ENCODE measurements at regions not wholly inside any gene's neighbourhood (a gene's known extent, or its start where the extent isn't known, plus 50 kb on each side); places are given as distances from the start of the nearest gene placed in this dataset.

GRCh38 chr6:168388641-168389633 is 52.0 kb upstream of the SMOC2 start:
- BruUV-seq (replicated peaks) = no TSS peak
- Histone ChIP-seq H3K4me3 (ENCODE audit: low read depth, low read length, poor library complexity, severe bottlenecking) (no peak overlapping the region), H3K9me3 (ENCODE audit: low read length) (no peaks in the 10 kb centered on the region), H3K79me2 (ENCODE audit: insufficient read depth, low read depth, low read length) (no peaks in the 10 kb centered on the region), H3K4me2 (ENCODE audit: low read length) (no peak overlapping the region), H3K4me1 (ENCODE audit: insufficient read depth, low read length, poor library complexity, severe bottlenecking) (no peaks in the 10 kb centered on the region), H3K36me3 (ENCODE audit: insufficient read depth, low read length) (no peaks in the 10 kb centered on the region), H4K20me1 (ENCODE audit: insufficient read depth, low read length) (no peaks in the 10 kb centered on the region), H3K27ac (ENCODE audit: low read depth, low read length, poor library complexity, severe bottlenecking) (no peak overlapping the region), H2AFZ (ENCODE audit: low read length) (no peak overlapping the region), H3K9me2 (ENCODE audit: insufficient read depth, low read length) (no peaks in the 10 kb centered on the region)
- TF ChIP-seq EZH2phosphoT487 (IDR thresholded peaks at IDR 0.05; ENCODE audit: borderline replicate concordance, low read depth, low read length) = no peak
- TF ChIP-seq, protein P1, sequence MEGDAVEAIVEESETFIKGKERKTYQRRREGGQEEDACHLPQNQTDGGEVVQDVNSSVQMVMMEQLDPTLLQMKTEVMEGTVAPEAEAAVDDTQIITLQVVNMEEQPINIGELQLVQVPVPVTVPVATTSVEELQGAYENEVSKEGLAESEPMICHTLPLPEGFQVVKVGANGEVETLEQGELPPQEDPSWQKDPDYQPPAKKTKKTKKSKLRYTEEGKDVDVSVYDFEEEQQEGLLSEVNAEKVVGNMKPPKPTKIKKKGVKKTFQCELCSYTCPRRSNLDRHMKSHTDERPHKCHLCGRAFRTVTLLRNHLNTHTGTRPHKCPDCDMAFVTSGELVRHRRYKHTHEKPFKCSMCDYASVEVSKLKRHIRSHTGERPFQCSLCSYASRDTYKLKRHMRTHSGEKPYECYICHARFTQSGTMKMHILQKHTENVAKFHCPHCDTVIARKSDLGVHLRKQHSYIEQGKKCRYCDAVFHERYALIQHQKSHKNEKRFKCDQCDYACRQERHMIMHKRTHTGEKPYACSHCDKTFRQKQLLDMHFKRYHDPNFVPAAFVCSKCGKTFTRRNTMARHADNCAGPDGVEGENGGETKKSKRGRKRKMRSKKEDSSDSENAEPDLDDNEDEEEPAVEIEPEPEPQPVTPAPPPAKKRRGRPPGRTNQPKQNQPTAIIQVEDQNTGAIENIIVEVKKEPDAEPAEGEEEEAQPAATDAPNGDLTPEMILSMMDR (conservative IDR thresholded peaks at IDR 0.05; ENCODE audit: low read length) = no peak
- ChIA-PET CTCF (ENCODE audit: unreplicated experiment) (no interaction called here), POLR2A (interaction anchor here (0.6 kb wide), 1 partner anchor 29 kb away, joined by 3 read pairs; no protein-coding TSS in a partner anchor)
- intact Hi-C loops (cut with micrococcal nuclease; ENCODE audit: unreplicated experiment) = no loop called here
- DNase-seq (ENCODE audit: low spot score) = no peak

- H3K27ac ChIP-seq (ENCODE audit: low read depth, low read length, poor library complexity, severe bottlenecking) = no peak overlapping the region
- no peak for TF ChIP-seq EZH2phosphoT487 (IDR thresholded peaks at IDR 0.05; ENCODE audit: borderline replicate concordance, low read depth, low read length)
- TF ChIP-seq, protein P1 (conservative IDR thresholded peaks at IDR 0.05; ENCODE audit: low read length) = no peak
- intact Hi-C loops (cut with micrococcal nuclease; ENCODE audit: unreplicated experiment) = no loop called here
- no peak overlapping the region for H3K4me2 ChIP-seq (ENCODE audit: low read length)
- no TSS peak for BruUV-seq (replicated peaks)
- H3K36me3 ChIP-seq (ENCODE audit: insufficient read depth, low read length) = no peaks in the 10 kb centered on the region
- POLR2A ChIA-PET = no interaction called here
- H3K9me2 ChIP-seq (ENCODE audit: insufficient read depth, low read length) = no peaks in the 10 kb centered on the region
- H2AFZ ChIP-seq (ENCODE audit: low read length) = no peak overlapping the region
- no peaks in the 10 kb centered on the region for H3K79me2 ChIP-seq (ENCODE audit: insufficient read depth, low read depth, low read length)
- no peaks in the 10 kb centered on the region for H4K20me1 ChIP-seq (ENCODE audit: insufficient read depth, low read length)
- CTCF ChIA-PET (ENCODE audit: unreplicated experiment) = no interaction called here
- no peak overlapping the region for H3K4me3 ChIP-seq (ENCODE audit: low read depth, low read length, poor library complexity, severe bottlenecking)
- H3K9me3 ChIP-seq (ENCODE audit: low read length) = no peaks in the 10 kb centered on the region
- DNase-seq (ENCODE audit: low spot score) = no peak
- H3K4me1 ChIP-seq (ENCODE audit: insufficient read depth, low read length, poor library complexity, severe bottlenecking) = no peaks in the 10 kb centered on the region
Measured at GRCh38 chr6:168390749-168391420, 50.1 kb upstream of the SMOC2 start.
